IMR-90 (cell line): ENCODE measurements at regions not wholly inside any gene's neighbourhood (a gene's known extent, or its start where the extent isn't known, plus 50 kb on each side); places are given as distances from the start of the nearest gene placed in this dataset.

Experiments
- ATAC-seq: fragments of 200-7000 bp; cut with Tn5 transposase; 2 replicates; pipeline ENCODE4 v1.9.1; 2020; ENCODE audit warnings: low read depth, mild to moderate bottlenecking, moderate library complexity
- BruUV-seq: library from RNA; stranded (reverse); fragments of 400-500 nt; replicated peaks from 2 replicates; lab custom pipeline; 2021; lab: Mats Ljungman, UMichigan
- CTCF ChIA-PET: fragments of 300-600 bp; formaldehyde crosslinking; extraction: SDS; loops from one replicate; lab custom pipeline; 2021; ENCODE audit warnings: antibody characterized with exemption; lab: Yijun Ruan, JAX
- POLR2A ChIA-PET: fragments of 300-600 bp; sonication (Branson Sonifier 250); formaldehyde crosslinking; loops from one replicate; lab custom pipeline; 2022; ENCODE audit warnings: antibody characterized with exemption; ENCODE audit not compliant: unreplicated experiment; lab: Charles Lee
- DNase-seq: peaks from one replicate; pipeline ENCODE4 v3.0.0; 2013
- H2AFZ ChIP-seq: replicated peaks from 2 replicates; pipeline ENCODE3; 2013; ENCODE audit warnings: low read length, mild to moderate bottlenecking; ENCODE audit not compliant: poor library complexity
- H2AK5ac ChIP-seq: 2 replicates; pipeline ENCODE4 v1.6.1; 2013; ENCODE audit warnings: low read depth, low read length, inconsistent platforms
- H2AK9ac ChIP-seq: replicated peaks from 2 replicates; pipeline ENCODE3; 2013; ENCODE audit warnings: mild to moderate bottlenecking, low read depth, low read length, moderate library complexity; ENCODE audit not compliant: poor library complexity
- H2BK120ac ChIP-seq: 2 replicates; pipeline ENCODE4 v1.6.1; 2013; ENCODE audit warnings: low read depth, low read length, inconsistent platforms
- H2BK15ac ChIP-seq: 3 replicates; pipeline ENCODE4 v1.6.1; 2013; ENCODE audit warnings: low read depth, low read length, inconsistent platforms
- H2BK20ac ChIP-seq: 2 replicates; pipeline ENCODE4 v1.6.1; 2013; ENCODE audit warnings: low read depth, mild to moderate bottlenecking, inconsistent platforms, low read length, moderate library complexity
- H2BK5ac ChIP-seq: 2 replicates; pipeline ENCODE4 v1.6.1; 2013; ENCODE audit warnings: mild to moderate bottlenecking, low read depth, low read length, inconsistent platforms; ENCODE audit not compliant: poor library complexity, severe bottlenecking
- H3K14ac ChIP-seq: replicated peaks from 2 replicates; pipeline ENCODE4 v1.6.1; 2013; ENCODE audit warnings: low read depth, low read length, inconsistent platforms
- H3K18ac ChIP-seq: 2 replicates; pipeline ENCODE4 v1.6.1; 2013; ENCODE audit warnings: low read depth, low read length, control low read depth
- H3K23ac ChIP-seq: 2 replicates; pipeline ENCODE4 v1.6.1; 2013; ENCODE audit warnings: low read depth, low read length, inconsistent platforms
- H3K27ac ChIP-seq: 2 replicates; pipeline ENCODE4 v1.5.1; 2013; ENCODE audit warnings: mild to moderate bottlenecking, control low read depth, low read length; ENCODE audit not compliant: insufficient read depth
- H3K27me3 ChIP-seq: 2 replicates; pipeline ENCODE4 v1.6.1; 2013; ENCODE audit warnings: low read length; ENCODE audit not compliant: control insufficient read depth, insufficient read depth
- H3K36me3 ChIP-seq: 2 replicates; pipeline ENCODE4 v1.6.1; 2013; ENCODE audit warnings: low read length, mixed read lengths; ENCODE audit not compliant: control insufficient read depth, insufficient read depth
- H3K4ac ChIP-seq: 2 replicates; pipeline ENCODE4 v1.6.1; 2013; ENCODE audit warnings: low read depth, low read length, inconsistent platforms
- H3K4me1 ChIP-seq: 2 replicates; pipeline ENCODE4 v1.6.1; 2013; ENCODE audit warnings: low read length, mixed read lengths; ENCODE audit not compliant: control insufficient read depth, insufficient read depth
- H3K4me2 ChIP-seq: 2 replicates; pipeline ENCODE4 v1.6.1; 2013; ENCODE audit warnings: low read depth, mild to moderate bottlenecking, control low read depth, low read length, moderate library complexity
- H3K4me3 ChIP-seq: 2 replicates; pipeline ENCODE4 v1.5.1; 2013; ENCODE audit warnings: low read depth, mild to moderate bottlenecking, control low read depth, low read length, moderate library complexity; ENCODE audit not compliant: insufficient read depth
- H3K56ac ChIP-seq: 2 replicates; pipeline ENCODE4 v1.6.1; 2013; ENCODE audit warnings: low read length, inconsistent platforms; ENCODE audit not compliant: insufficient read depth; ENCODE audit errors: extremely low read depth
- H3K79me1 ChIP-seq, 2 experiments: 2 replicates each; pipeline ENCODE4 v1.6.1; 2013; ENCODE audit warnings: low read length in 2 of 2, inconsistent platforms in 1 of 2, low read depth in 1 of 2
- H3K9ac ChIP-seq: 2 replicates; pipeline ENCODE4 v1.6.1; 2013; ENCODE audit warnings: low read depth, low read length, control low read depth
- H3K9me1 ChIP-seq: 2 replicates; pipeline ENCODE4 v1.6.1; 2013; ENCODE audit warnings: low read length, inconsistent platforms; ENCODE audit not compliant: insufficient read depth
- H3K9me3 ChIP-seq: 2 replicates; pipeline ENCODE4 v1.6.1; 2013; ENCODE audit warnings: low read length; ENCODE audit not compliant: control insufficient read depth, insufficient read depth
- H4K20me1 ChIP-seq: 2 replicates; pipeline ENCODE4 v1.6.1; 2013; ENCODE audit warnings: low read length, inconsistent platforms; ENCODE audit not compliant: insufficient read depth
- H4K5ac ChIP-seq: 2 replicates; pipeline ENCODE4 v1.6.1; 2013; ENCODE audit warnings: mild to moderate bottlenecking, low read depth, low read length, control low read depth
- H4K8ac ChIP-seq, 2 experiments: 2 replicates each; pipeline ENCODE4 v1.6.1; 2013; ENCODE audit warnings: low read depth in 2 of 2, low read length in 2 of 2, control low read depth in 1 of 2, inconsistent platforms in 1 of 2
- H4K91ac ChIP-seq: 2 replicates; pipeline ENCODE4 v1.6.1; 2013; ENCODE audit warnings: low read depth, low read length, inconsistent platforms; ENCODE audit not compliant: insufficient read depth
- MAFK ChIP-seq: IDR thresholded peaks from 2 replicates; pipeline ENCODE4 v1.6.1; 2012; ENCODE audit warnings: low read depth, low read length, improper control_type of control experiment
- WGBS, 2 experiments: methylation state at CpG; one replicate each; pipeline versions ENCODE4 v1.1.5 to v1.1.7; 2013; ENCODE audit warnings: missing lambda C conversion rate in 2 of 2; ENCODE audit not compliant: insufficient read length in 1 of 2; ENCODE audit errors: extremely low coverage in 2 of 2; 5-methylcytosine and 5-hydroxymethylcytosine counted together
- dilution Hi-C: fragments of 300-500 bp; cut with HindIII; formaldehyde crosslinking; loops from one replicate; pipeline ENCODE4 v1.14.3; 2018; ENCODE audit warnings: low sequenced_read_pairs; ENCODE audit not compliant: unreplicated experiment
- in situ Hi-C: fragments of 300-500 bp; cut with MboI; formaldehyde crosslinking; loops from 3 replicates; pipeline ENCODE4 v1.14.3; 2019; ENCODE audit warnings: low sequenced_read_pairs, inconsistent platforms, mixed read lengths
- intact Hi-C: fragments of 100-400 bp; cut with micrococcal nuclease; formaldehyde crosslinking; loops from 2 replicates; pipeline ENCODE4 v1.10.0; 2022

- Histone ChIP-seq H2AFZ (peak overlapping the region; percentile 34), H4K20me1 (no peaks in the 10 kb centered on the region), H4K8ac (no peak overlapping the region), H3K14ac (0 out of 2 replicates have a peak overlapping the region, but pooled peaks have one; percentile 17), H3K27ac (no peak overlapping the region), H2AK5ac (peak overlapping the region; percentile 54), H3K4ac (no peak overlapping the region), H2AK9ac (peak overlapping the region; percentile 46), H2BK120ac (0 out of 2 replicates have a peak overlapping the region, but pooled peaks have one; percentile 2), H3K36me3 (no peaks in the 10 kb centered on the region), H4K91ac (no peak overlapping the region), H2BK5ac (no peak overlapping the region), H3K9ac (no peak overlapping the region), H3K18ac (no peak overlapping the region), H3K27me3 (no peaks in the 10 kb centered on the region), H3K9me1 (peaks cover 3% of the 10 kb centered on the region), H4K5ac (no peak overlapping the region), H3K79me1 (no peaks in the 10 kb centered on the region), H2BK15ac (no peak overlapping the region), H3K4me1 (no peaks in the 10 kb centered on the region), H2BK20ac (no peak overlapping the region), H3K9me3 (no peaks in the 10 kb centered on the region), H3K56ac (no peak overlapping the region), H3K4me3 (no peak overlapping the region), H3K4me2 (no peak overlapping the region), H3K23ac (no peak overlapping the region)
- CTCF ChIA-PET = no interaction called here
- WGBS, 2 experiments = 88% methylated on average over 2 of the region's 3 CpGs; no CpG with 5 or more reads in 1 of the 2 experiments
- ATAC-seq = no peak
- in situ Hi-C loops = no loop called here
- intact Hi-C loops = no loop called here
- dilution Hi-C loops = no loop called here
- POLR2A ChIA-PET = no interaction called here
- no peak for TF ChIP-seq MAFK
- BruUV-seq = no TSS peak
- no peak for DNase-seq
These were observed 119.0 kb upstream of the USP24 start for GRCh38 chr1:55334160-55334559.
